ENCODE measurements at regions not wholly inside any gene's neighbourhood (a gene's known extent, or its start where the extent isn't known, plus 50 kb on each side); places are given as distances from the start of the nearest gene placed in this dataset.

GRCh38 chr17:79441356-79442160, 169.3 kb downstream of the RBFOX3 start:
- Mint-ChIP-seq H3K9me3 (no peaks in the 10 kb centered on the region), H3K4me3 (no peak overlapping the region), H3K36me3 (no peaks in the 10 kb centered on the region), H3K27me3 (peaks cover 1% of the 10 kb centered on the region), H3K27ac (no peak overlapping the region), H3K4me1 (no peaks in the 10 kb centered on the region)

- no peak overlapping the region for H3K4me3 Mint-ChIP-seq
- H3K27me3 Mint-ChIP-seq = peaks cover 1% of the 10 kb centered on the region
- no peaks in the 10 kb centered on the region for H3K36me3 Mint-ChIP-seq
- H3K27ac Mint-ChIP-seq = no peak overlapping the region
- H3K4me1 Mint-ChIP-seq = no peaks in the 10 kb centered on the region
- H3K9me3 Mint-ChIP-seq = no peaks in the 10 kb centered on the region
Measured at GRCh38 chr17:79440251-79440650, 170.6 kb downstream of the RBFOX3 start.

DNA sequence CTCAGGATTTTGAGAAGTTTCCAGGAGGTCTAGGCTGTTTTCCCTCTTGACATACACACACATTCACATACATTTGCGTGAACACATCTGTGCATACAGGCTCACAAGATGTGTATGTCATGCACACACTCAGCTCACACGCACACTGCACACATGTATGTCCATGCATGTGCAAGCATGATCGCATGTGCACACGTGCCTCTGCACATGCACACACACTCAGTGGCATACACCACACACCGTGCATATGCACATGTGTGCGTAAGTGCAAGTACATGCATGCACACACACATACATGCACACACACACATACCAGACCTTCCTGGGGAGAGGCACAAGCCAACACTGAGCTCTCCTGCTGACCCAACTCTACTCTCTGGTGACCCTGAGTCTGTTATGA, 171.4 kb downstream of the RBFOX3 start:
- Mint-ChIP-seq H3K4me1 (no peaks in the 10 kb centered on the region), H3K9me3 (no peaks in the 10 kb centered on the region), H3K27me3 (peaks cover 1% of the 10 kb centered on the region), H3K36me3 (no peaks in the 10 kb centered on the region), H3K4me3 (no peak overlapping the region), H3K27ac (no peak overlapping the region)

- H3K9me3 Mint-ChIP-seq = no peaks in the 10 kb centered on the region
- no peaks in the 10 kb centered on the region for H3K27me3 Mint-ChIP-seq
- no peak overlapping the region for H3K4me3 Mint-ChIP-seq
- no peak overlapping the region for H3K27ac Mint-ChIP-seq
- H3K36me3 Mint-ChIP-seq = no peaks in the 10 kb centered on the region
- no peaks in the 10 kb centered on the region for H3K4me1 Mint-ChIP-seq
Measured at GRCh38 chr17:79438546-79439334, 172.1 kb downstream of the RBFOX3 start.

DNA sequence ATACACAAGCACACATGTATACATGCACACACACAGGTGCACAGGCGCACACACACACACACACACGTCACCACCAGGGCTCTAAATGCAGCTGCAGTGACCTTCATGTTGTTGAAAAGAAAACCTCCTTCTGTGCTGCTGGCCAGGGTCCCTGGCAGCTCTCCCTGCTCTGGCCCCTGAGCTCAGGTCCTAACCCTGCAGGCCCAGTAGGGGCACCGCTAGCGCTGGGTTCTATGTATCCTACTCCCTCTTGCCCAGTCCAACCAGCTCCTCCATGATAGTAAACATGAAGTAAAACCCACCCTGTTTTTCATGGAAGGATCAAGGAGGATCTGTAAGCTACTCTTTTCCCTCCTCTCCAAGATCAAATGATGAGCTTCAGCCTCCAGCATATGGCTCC, 172.8 kb downstream of the RBFOX3 start:
- H3K36me3 Mint-ChIP-seq = no peaks in the 10 kb centered on the region
- H3K27me3 Mint-ChIP-seq = peaks cover 1% of the 10 kb centered on the region
- H3K4me1 Mint-ChIP-seq = no peaks in the 10 kb centered on the region
- no peak overlapping the region for H3K4me3 Mint-ChIP-seq
- no peak overlapping the region for H3K27ac Mint-ChIP-seq
- H3K9me3 Mint-ChIP-seq = no peaks in the 10 kb centered on the region

- no peaks in the 10 kb centered on the region for H3K9me3 Mint-ChIP-seq
- no peaks in the 10 kb centered on the region for H3K4me1 Mint-ChIP-seq
- H3K27me3 Mint-ChIP-seq = peaks cover 2% of the 10 kb centered on the region
- H3K36me3 Mint-ChIP-seq = no peaks in the 10 kb centered on the region
- no peak overlapping the region for H3K27ac Mint-ChIP-seq
- no peak overlapping the region for H3K4me3 Mint-ChIP-seq
Measured at GRCh38 chr17:79437081-79437480, 173.8 kb downstream of the RBFOX3 start.

GRCh38 chr17:79435962-79436361, 174.9 kb downstream of the RBFOX3 start:
- Mint-ChIP-seq H3K27ac (no peak overlapping the region), H3K27me3 (peaks cover 2% of the 10 kb centered on the region), H3K4me3 (no peak overlapping the region), H3K9me3 (no peaks in the 10 kb centered on the region), H3K36me3 (no peaks in the 10 kb centered on the region), H3K4me1 (no peaks in the 10 kb centered on the region)

GRCh38 chr17:79435296-79435695, 175.6 kb downstream of the RBFOX3 start:
- H3K9me3 Mint-ChIP-seq = no peaks in the 10 kb centered on the region
- no peak overlapping the region for H3K27ac Mint-ChIP-seq
- H3K4me3 Mint-ChIP-seq = no peak overlapping the region
- H3K4me1 Mint-ChIP-seq = no peaks in the 10 kb centered on the region
- peaks cover 2% of the 10 kb centered on the region for H3K27me3 Mint-ChIP-seq
- H3K36me3 Mint-ChIP-seq = no peaks in the 10 kb centered on the region

DNA sequence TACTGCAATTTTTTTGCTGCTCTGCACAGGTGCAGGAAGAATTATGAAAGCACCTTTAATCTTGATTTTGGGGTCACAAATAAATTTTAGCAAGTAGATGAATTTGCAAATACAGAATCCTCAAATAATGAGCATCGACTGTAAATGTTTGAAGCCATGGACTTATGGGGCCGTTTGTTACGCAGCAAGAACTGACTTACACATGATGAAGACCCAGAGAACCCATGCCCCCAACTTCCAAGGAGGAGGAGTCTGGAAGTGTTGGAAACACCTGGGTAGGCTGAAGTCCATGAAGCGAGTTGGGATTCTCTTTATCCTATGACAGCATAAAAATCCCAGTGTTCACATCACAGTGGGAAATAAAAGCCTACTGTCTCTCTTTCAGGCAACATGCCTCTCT, 176.6 kb downstream of the RBFOX3 start:
- Mint-ChIP-seq H3K36me3 (no peaks in the 10 kb centered on the region), H3K27me3 (peaks cover 3% of the 10 kb centered on the region), H3K4me3 (no peak overlapping the region), H3K4me1 (no peaks in the 10 kb centered on the region), H3K9me3 (no peaks in the 10 kb centered on the region), H3K27ac (no peak overlapping the region)

DNA sequence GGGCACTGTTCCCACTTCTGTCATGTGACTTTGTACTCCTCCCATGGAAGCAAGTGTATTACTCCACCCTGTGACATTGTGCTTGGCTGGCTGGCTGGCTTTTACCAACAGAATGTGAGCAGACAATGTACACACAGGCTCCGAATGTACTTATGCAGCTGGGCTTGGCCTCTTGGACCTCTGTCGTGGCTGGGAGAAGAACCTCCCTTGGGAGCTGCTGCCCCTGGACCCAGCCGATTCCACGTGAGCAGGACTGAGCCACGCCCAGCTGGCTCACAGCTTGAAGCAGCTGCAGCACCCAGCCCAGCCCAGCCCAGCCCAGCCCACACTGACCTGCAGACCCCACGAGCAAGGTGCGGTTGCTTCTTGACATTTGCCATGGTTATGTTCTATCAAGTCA, 177.5 kb downstream of the RBFOX3 start:
- H3K36me3 Mint-ChIP-seq = no peaks in the 10 kb centered on the region
- H3K9me3 Mint-ChIP-seq = no peaks in the 10 kb centered on the region
- no peaks in the 10 kb centered on the region for H3K4me1 Mint-ChIP-seq
- peaks cover 4% of the 10 kb centered on the region for H3K27me3 Mint-ChIP-seq
- H3K4me3 Mint-ChIP-seq = no peak overlapping the region
- H3K27ac Mint-ChIP-seq = no peak overlapping the region

DNA sequence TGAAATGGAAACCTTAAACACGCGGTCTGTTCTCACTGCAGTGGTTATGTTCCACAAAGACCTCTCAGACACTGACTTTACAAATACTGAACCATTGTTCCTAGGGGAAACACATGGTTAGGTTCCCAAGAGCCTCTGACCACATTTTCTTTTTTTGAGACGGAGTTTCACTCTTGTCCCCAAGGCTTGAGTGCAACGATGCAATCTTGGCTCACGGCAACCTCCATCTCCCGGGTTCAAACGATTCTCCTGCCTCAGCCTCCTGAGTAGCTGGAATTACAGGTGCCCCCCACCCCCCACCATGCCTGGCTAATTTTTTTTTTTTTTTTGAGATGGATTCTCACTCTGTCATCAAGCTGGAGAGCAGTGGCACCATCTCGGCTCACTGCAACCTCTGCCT, 179.7 kb downstream of the RBFOX3 start:
- no peak overlapping the region for H3K4me3 Mint-ChIP-seq
- H3K9me3 Mint-ChIP-seq = no peaks in the 10 kb centered on the region
- H3K27ac Mint-ChIP-seq = no peak overlapping the region
- H3K36me3 Mint-ChIP-seq = no peaks in the 10 kb centered on the region
- H3K27me3 Mint-ChIP-seq = peaks cover 4% of the 10 kb centered on the region
- H3K4me1 Mint-ChIP-seq = no peaks in the 10 kb centered on the region

- no peaks in the 10 kb centered on the region for H3K36me3 Mint-ChIP-seq
- no peaks in the 10 kb centered on the region for H3K9me3 Mint-ChIP-seq
- no peak overlapping the region for H3K27ac Mint-ChIP-seq
- peaks cover 4% of the 10 kb centered on the region for H3K27me3 Mint-ChIP-seq
- no peak overlapping the region for H3K4me3 Mint-ChIP-seq
- H3K4me1 Mint-ChIP-seq = no peaks in the 10 kb centered on the region
Measured at GRCh38 chr17:79429864-79430494, 180.9 kb downstream of the RBFOX3 start.

DNA sequence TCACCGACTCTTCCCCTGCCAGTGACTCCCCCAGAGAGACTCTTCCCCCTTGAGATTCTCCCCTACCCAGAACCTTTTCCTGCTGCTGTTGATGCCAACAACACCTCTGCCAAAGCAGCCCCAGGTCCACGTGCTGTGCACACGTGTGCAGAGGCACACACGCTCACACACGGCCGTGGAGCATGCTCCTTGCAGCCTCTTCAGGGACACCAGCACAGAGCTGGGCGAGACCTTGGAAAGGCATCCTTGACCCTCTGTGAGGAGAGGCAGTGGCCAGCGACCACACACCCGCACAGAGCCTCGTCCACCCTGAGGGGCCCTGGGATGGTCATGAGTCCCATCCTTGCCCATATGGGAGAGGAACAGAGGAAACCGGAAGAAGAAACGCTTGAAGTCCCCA, 181.9 kb downstream of the RBFOX3 start:
- H3K9me3 Mint-ChIP-seq = no peaks in the 10 kb centered on the region
- H3K4me3 Mint-ChIP-seq = no peak overlapping the region
- H3K36me3 Mint-ChIP-seq = no peaks in the 10 kb centered on the region
- no peak overlapping the region for H3K27ac Mint-ChIP-seq
- peaks cover 4% of the 10 kb centered on the region for H3K27me3 Mint-ChIP-seq
- no peaks in the 10 kb centered on the region for H3K4me1 Mint-ChIP-seq

DNA sequence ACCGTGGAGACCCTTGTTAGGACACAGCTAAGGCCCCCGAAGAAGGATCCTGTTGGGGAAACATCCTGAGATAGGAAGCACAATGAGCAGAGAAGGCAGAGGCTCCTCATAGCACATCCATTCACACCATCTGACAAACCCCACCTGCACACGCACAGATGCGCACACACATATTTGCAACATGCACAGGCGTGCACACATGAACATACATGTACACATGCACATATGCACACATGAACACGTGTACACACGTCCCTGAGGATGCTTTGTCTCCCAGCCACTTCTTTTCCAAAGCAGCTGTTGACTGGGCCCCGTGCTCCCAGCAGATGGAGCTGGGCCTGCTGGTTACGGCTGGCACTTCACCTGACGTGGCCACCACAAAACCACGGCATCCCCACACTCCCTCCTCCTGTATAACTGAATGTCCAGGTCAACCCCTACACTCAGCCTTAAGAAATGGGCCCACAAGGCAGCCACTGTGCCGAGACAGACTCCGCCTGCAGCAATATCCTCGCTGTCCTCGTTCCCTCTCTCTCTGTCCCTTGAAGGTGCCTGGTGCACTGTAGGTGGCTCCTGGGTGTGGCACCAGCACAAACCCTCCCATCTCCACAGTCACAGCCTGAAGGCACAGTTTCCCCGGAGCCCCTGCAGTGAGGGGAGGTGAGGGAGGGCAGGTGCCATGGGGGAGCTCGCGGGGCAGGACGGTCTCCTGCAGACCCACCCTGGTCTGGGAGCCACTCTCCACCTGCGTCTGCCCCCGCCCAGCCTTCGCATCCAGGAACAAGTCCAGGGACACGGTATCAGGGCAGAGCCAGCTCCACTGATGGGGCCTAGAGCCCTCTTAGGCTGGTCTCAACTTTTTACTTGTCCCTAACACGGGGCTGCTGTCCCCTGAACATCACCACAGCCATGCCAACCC, 183.0 kb downstream of the RBFOX3 start:
- H3K27ac Mint-ChIP-seq = no peak overlapping the region
- no peaks in the 10 kb centered on the region for H3K4me1 Mint-ChIP-seq
- no peak overlapping the region for H3K4me3 Mint-ChIP-seq

DNA sequence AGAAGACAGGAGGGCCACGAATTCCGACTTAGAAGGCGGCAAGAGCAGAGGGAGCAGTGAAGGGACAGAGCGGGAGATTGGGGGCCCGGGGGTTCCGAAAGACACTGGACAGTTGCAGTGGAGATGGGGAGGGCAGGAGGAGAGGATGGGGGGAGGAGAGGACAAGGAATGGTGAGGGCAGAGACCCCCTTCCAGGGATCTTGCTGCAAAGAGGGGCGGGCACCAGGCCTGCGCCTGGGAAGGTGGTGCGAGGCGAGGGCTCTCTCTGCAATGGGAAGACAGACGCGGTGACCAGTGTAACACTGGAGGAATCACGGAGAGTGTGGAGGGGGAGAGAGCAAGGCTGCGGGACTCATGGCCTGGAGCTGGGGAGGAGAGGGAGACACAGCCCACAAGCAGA, 185.2 kb downstream of the RBFOX3 start:
- no peak overlapping the region for H3K4me3 Mint-ChIP-seq
- no peaks in the 10 kb centered on the region for H3K9me3 Mint-ChIP-seq
- H3K4me1 Mint-ChIP-seq = no peaks in the 10 kb centered on the region
- H3K36me3 Mint-ChIP-seq = no peaks in the 10 kb centered on the region
- H3K27ac Mint-ChIP-seq = no peak overlapping the region
- H3K27me3 Mint-ChIP-seq = peaks cover 2% of the 10 kb centered on the region

More for the DNA sequence above, 183.0 kb downstream of the RBFOX3 start:
- Mint-ChIP-seq H3K27me3 (peaks cover 2% of the 10 kb centered on the region), H3K36me3 (no peaks in the 10 kb centered on the region), H3K9me3 (no peaks in the 10 kb centered on the region)

Data from activated naive CD4-positive, alpha-beta T cell treated with anti-CD3 and anti-CD28 coated beads, Interleukin-2, amount 50 U/mL, for 24 hours (primary cell).